VCaP (cell line): ENCODE measurements at regions not wholly inside any gene's neighbourhood (a gene's known extent, or its start where the extent isn't known, plus 50 kb on each side); places are given as distances from the start of the nearest gene placed in this dataset.

ENCODE experiments used
- H3K27ac ChIP-seq: fragments of 450-650 bp; 2 replicates; pipeline ENCODE4 v1.5.1; 2017
- TF ChIP-seq, protein P1 (sequence below): fragments of 450-650 bp; conservative IDR thresholded peaks from 2 replicates; pipeline ENCODE4 v1.5.1; 2017; ENCODE audit warnings: mild to moderate bottlenecking, moderate library complexity

DNA sequence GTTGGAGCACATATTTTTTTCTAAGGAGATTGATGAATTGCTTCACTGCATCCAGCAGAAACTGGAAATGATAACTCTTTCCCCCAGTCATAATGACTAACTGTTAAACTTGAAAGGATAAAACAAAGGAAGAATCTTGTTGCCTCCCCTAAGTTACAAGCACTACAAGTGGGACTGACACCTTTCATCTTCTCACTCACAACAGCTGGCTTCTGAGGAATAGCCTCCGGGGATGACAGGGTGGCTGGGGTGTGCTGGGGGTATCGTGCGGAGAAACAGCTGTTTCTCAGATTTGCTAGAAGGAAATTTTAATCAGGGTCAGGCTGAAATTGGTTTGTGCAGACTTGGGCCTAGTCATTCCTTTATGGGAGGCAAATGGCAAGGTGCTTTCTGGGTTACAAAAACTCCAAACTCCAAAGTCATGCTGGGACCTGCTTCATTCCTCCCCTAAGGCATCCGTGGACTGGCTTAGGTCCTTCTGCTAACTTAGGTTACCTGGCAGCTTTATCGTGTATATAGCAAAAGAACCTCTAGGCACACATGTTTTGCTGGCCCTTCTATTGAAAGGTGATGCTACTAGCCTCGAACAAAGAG is 557.2 kb downstream of the TOX3 start:
- TF ChIP-seq, protein P1, sequence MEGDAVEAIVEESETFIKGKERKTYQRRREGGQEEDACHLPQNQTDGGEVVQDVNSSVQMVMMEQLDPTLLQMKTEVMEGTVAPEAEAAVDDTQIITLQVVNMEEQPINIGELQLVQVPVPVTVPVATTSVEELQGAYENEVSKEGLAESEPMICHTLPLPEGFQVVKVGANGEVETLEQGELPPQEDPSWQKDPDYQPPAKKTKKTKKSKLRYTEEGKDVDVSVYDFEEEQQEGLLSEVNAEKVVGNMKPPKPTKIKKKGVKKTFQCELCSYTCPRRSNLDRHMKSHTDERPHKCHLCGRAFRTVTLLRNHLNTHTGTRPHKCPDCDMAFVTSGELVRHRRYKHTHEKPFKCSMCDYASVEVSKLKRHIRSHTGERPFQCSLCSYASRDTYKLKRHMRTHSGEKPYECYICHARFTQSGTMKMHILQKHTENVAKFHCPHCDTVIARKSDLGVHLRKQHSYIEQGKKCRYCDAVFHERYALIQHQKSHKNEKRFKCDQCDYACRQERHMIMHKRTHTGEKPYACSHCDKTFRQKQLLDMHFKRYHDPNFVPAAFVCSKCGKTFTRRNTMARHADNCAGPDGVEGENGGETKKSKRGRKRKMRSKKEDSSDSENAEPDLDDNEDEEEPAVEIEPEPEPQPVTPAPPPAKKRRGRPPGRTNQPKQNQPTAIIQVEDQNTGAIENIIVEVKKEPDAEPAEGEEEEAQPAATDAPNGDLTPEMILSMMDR = no peak
- H3K27ac ChIP-seq = no peak overlapping the region

DNA sequence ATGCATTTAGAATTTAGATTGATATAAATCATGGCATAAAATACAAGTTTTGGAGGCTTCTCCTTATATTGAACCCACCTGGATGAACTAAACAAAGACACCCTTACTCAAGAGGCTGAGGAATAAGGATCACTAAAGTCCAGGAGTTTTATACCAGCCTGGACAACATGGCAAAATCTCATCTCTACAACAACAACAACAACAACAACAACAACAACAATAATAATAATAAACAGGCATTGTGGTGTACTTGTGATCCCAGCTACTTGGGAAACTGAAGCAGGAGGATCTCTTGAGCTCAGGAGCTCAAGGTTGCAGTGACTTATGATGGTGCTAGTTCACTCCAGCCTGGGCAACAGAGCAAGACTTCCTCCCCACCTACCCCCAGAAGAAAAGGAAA is 558.0 kb downstream of the TOX3 start:
- no peak overlapping the region for H3K27ac ChIP-seq
- TF ChIP-seq, protein P1 = no peak

DNA sequence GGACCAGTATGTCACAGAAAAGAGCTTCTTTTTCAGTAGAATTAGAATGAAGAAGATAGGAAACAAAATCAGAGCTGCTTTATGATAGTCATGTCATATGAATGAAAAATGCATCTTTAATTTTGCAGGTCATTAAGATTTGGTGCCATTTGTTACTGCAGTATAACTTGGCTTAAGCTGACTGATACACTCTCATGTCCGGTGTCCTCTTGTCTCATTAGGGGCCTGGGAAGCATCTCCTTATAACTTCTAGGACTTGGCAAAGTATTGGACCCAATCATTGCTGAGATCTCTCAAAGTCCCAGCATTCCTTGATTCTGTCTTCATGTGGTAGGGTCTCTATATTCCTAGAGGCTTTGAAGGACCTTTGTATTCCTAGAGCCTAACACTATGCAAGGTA is 559.4 kb downstream of the TOX3 start:
- TF ChIP-seq, protein P1 = no peak
- no peak overlapping the region for H3K27ac ChIP-seq

DNA sequence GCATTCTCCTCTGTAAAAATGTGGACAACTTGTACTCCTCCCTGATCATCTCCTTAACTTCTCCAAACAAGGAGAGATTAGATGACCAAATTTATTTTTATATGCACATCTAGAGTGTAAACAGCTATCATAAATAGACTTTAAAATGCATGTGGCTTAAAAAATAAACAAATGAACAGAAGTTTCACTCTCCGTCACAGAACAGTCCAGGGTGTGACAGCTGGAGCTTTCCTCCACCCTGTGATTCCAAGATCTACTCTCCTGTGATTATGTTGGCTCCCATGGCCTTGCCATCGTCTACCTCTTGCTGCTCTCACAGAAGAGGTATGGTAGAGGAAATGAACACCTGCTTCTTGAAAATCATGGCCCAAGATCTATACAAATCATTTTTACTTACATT is 560.2 kb downstream of the TOX3 start:
- TF ChIP-seq, protein P1 = no peak
- no peak overlapping the region for H3K27ac ChIP-seq

DNA sequence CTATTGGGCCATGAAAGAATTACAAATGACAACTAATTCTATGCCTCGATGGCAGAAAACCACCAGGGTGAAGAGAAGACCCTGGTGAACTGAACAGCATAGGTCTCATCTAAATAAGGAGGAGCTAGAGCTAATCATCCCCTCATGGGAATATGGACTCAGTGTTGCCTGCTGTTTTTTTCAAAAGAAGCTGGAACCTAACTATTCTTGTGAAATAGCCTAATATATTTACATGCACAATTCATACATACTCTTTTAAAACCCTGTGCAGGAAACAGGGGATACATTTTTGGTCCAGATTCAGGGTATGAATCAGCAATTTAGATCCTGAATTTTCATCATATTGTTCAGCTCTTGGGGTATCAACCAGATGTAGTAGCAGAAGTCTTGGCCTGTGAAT is 560.6 kb downstream of the TOX3 start:
- no peak overlapping the region for H3K27ac ChIP-seq
- TF ChIP-seq, protein P1 = no peak

DNA sequence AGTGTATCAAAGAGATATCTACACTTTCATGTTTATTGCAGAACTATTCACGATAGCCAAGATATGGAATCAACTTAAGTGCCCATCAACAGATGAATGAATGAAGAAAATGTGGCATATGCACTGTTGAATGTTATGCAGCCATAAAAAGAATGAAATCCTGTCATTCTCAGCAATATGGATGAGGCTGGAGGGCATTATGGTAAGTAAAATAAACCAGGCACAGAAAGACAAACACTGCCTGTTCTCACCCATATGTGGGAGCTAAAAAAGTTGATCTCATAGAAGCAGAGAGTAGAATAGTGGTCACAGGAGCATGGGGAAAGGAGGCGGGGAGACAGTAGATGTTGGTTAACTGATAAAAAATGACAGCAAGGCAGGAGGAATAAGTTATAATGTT is 561.8 kb downstream of the TOX3 start:
- TF ChIP-seq, protein P1 = no peak
- H3K27ac ChIP-seq = no peak overlapping the region

DNA sequence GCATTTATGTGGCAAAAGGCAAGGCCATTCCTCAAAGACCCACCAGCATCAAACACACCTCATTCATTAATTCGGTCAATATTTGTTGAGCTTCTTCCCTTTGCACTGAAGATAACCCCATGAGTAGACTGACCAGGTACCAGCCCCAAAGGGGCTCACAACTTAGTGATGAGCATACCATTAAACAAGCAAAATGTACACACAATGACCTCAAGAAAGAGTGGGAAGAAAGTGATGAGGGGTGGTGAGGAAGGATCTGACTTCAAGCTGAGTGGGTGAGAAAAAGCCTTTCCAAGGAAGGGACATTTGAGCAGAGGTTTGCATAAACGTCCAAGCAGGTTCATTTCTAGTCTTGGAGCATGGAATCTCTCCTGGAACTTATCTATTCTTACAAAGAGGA is 562.5 kb downstream of the TOX3 start:
- TF ChIP-seq, protein P1 = no peak
- no peak overlapping the region for H3K27ac ChIP-seq
